ENCODE measurements at regions not wholly inside any gene's neighbourhood (a gene's known extent, or its start where the extent isn't known, plus 50 kb on each side); places are given as distances from the start of the nearest gene placed in this dataset.
"Not testable (repeated sequence)": the region's sequence is repeated elsewhere in the genome, so short reads cannot be mapped to it uniquely, and the experiment has no call there.

GRCh38 chr1:199832451-199832850 is 195.1 kb upstream of the NR5A2 start:
- no peak for DNase-seq

- no peak for DNase-seq
These were observed 192.8 kb upstream of the NR5A2 start for GRCh38 chr1:199834711-199835110.

GRCh38 chr1:199836430-199836829 is 191.1 kb upstream of the NR5A2 start:
- DNase-seq: no peak

- no peak for DNase-seq
These were observed 190.2 kb upstream of the NR5A2 start for GRCh38 chr1:199837321-199837720.

- not testable (repeated sequence) for DNase-seq
These were observed 187.9 kb upstream of the NR5A2 start for GRCh38 chr1:199839608-199840007.

- not testable (repeated sequence) for DNase-seq
These were observed 184.4 kb upstream of the NR5A2 start for GRCh38 chr1:199843096-199843495.

- DNase-seq: no peak
These were observed 183.6 kb upstream of the NR5A2 start for GRCh38 chr1:199843861-199844260.

GRCh38 chr1:199847021-199847420 is 180.5 kb upstream of the NR5A2 start:
- DNase-seq: no peak

- DNase-seq: no peak
These were observed 175.9 kb upstream of the NR5A2 start for GRCh38 chr1:199851439-199852140.

GRCh38 chr1:199854686-199855321 is 172.7 kb upstream of the NR5A2 start:
- no peak for DNase-seq

- DNase-seq: no peak
These were observed 171.9 kb upstream of the NR5A2 start for GRCh38 chr1:199855580-199855979.

- DNase-seq: no peak
These were observed 171.2 kb upstream of the NR5A2 start for GRCh38 chr1:199856216-199856780.

- no peak for DNase-seq
These were observed 170.4 kb upstream of the NR5A2 start for GRCh38 chr1:199857108-199857507.

GRCh38 chr1:199857516-199857915 is 170.0 kb upstream of the NR5A2 start:
- no peak for DNase-seq

GRCh38 chr1:199858171-199858570 is 169.3 kb upstream of the NR5A2 start:
- DNase-seq: no peak

- DNase-seq: no peak
These were observed 168.7 kb upstream of the NR5A2 start for GRCh38 chr1:199858856-199859255.

GRCh38 chr1:199859491-199859933 is 168.0 kb upstream of the NR5A2 start:
- no peak for DNase-seq

GRCh38 chr1:199861020-199861795 is 166.3 kb upstream of the NR5A2 start:
- DNase-seq: no peak

- no peak for DNase-seq
These were observed 165.5 kb upstream of the NR5A2 start for GRCh38 chr1:199862047-199862446.

- DNase-seq: no peak
These were observed 161.3 kb upstream of the NR5A2 start for GRCh38 chr1:199866210-199866617.

- DNase-seq: no peak
These were observed 159.9 kb upstream of the NR5A2 start for GRCh38 chr1:199867601-199868000.

GRCh38 chr1:199868777-199869176 is 158.7 kb upstream of the NR5A2 start:
- DNase-seq: no peak

- no peak for DNase-seq
These were observed 152.2 kb upstream of the NR5A2 start for GRCh38 chr1:199875337-199875736.

- DNase-seq: no peak
These were observed 151.7 kb upstream of the NR5A2 start for GRCh38 chr1:199875856-199876255.

All from NCI-H187 (cell line).